ENCODE measurements at regions not wholly inside any gene's neighbourhood (a gene's known extent, or its start where the extent isn't known, plus 50 kb on each side); places are given as distances from the start of the nearest gene placed in this dataset.

- Histone ChIP-seq H3K9me1 (ENCODE audit: insufficient read depth, low read length) (no peaks in the 10 kb centered on the region), H3K56ac (ENCODE audit: extremely low read depth, insufficient read depth, low read length) (no peak overlapping the region), H3K4ac (ENCODE audit: low read depth, low read length) (no peak overlapping the region), H3K9me3 (ENCODE audit: control insufficient read depth, insufficient read depth, low read length) (no peaks in the 10 kb centered on the region; the same call in 1 of the 2 replicates), H2AFZ (replicated peaks; ENCODE audit: low read length, poor library complexity) (no peak overlapping the region), H2AK5ac (ENCODE audit: low read depth, low read length) (no peak overlapping the region), H2AK9ac (replicated peaks; ENCODE audit: low read depth, low read length, poor library complexity) (no peak overlapping the region), H4K8ac (ENCODE audit: low read depth in 2 of 2, low read length in 2 of 2) (no peak overlapping the region), H4K91ac (ENCODE audit: insufficient read depth, low read depth, low read length) (no peak overlapping the region), H3K14ac (replicated peaks; ENCODE audit: low read depth, low read length) (no peak overlapping the region), H4K5ac (ENCODE audit: low read depth, low read length) (no peak overlapping the region), H3K27me3 (ENCODE audit: control insufficient read depth, insufficient read depth, low read length) (no peaks in the 10 kb centered on the region), H3K4me3 (ENCODE audit: insufficient read depth, low read depth, low read length) (no peak overlapping the region), H2BK15ac (ENCODE audit: low read depth, low read length) (no peak overlapping the region), H3K36me3 (ENCODE audit: control insufficient read depth, insufficient read depth, low read length) (no peaks in the 10 kb centered on the region), H4K20me1 (ENCODE audit: insufficient read depth, low read length) (no peaks in the 10 kb centered on the region), H3K9ac (ENCODE audit: low read depth, low read length) (no peak overlapping the region), H2BK20ac (ENCODE audit: low read depth, low read length) (no peak overlapping the region), H3K4me1 (ENCODE audit: control insufficient read depth, insufficient read depth, low read length) (no peaks in the 10 kb centered on the region), H3K23ac (ENCODE audit: low read depth, low read length) (no peak overlapping the region), H2BK5ac (ENCODE audit: low read depth, low read length, poor library complexity, severe bottlenecking) (no peak overlapping the region), H3K4me2 (ENCODE audit: low read depth, low read length) (no peak overlapping the region), H2BK120ac (ENCODE audit: low read depth, low read length) (no peak overlapping the region), H3K27ac (ENCODE audit: insufficient read depth, low read length) (no peak overlapping the region), H3K79me1 (ENCODE audit: low read depth in 1 of 2, low read length in 2 of 2) (no peaks in the 10 kb centered on the region), H3K18ac (ENCODE audit: low read depth, low read length) (no peak overlapping the region)
- dilution Hi-C loops (cut with HindIII; ENCODE audit: low sequenced_read_pairs, unreplicated experiment) = no loop called here
- BruUV-seq (replicated peaks) = no TSS peak
- CTCF ChIA-PET = no interaction called here
- in situ Hi-C loops (cut with MboI; ENCODE audit: low sequenced_read_pairs) = no loop called here
- intact Hi-C loops (cut with micrococcal nuclease) = no loop called here
- DNase-seq (no peak), ATAC-seq (ENCODE audit: low read depth) (no peak)
- POLR2A ChIA-PET (ENCODE audit: unreplicated experiment) = no interaction called here
- no peak for TF ChIP-seq MAFK (IDR thresholded peaks at IDR 0.05; ENCODE audit: low read depth, low read length)
- TF ChIP-seq RAD21 (IDR thresholded peaks at IDR 0.05; ENCODE audit: low read length) = no peak
- no peak for TF ChIP-seq CEBPB (IDR thresholded peaks at IDR 0.05; ENCODE audit: low read depth, low read length)
- no peak for TF ChIP-seq BHLHE40 (IDR thresholded peaks at IDR 0.05; ENCODE audit: low read depth, low read length)
- TF ChIP-seq CHD1 (IDR thresholded peaks at IDR 0.05; ENCODE audit: low read depth, low read length) = no peak
- TF ChIP-seq USF2 (IDR thresholded peaks at IDR 0.05; ENCODE audit: low read depth, low read length) = no peak
- TF ChIP-seq POLR2A (IDR thresholded peaks at IDR 0.05; ENCODE audit: low read depth, low read length) = no peak
- no peak for TF ChIP-seq FOS (IDR thresholded peaks at IDR 0.05; ENCODE audit: low read depth, low read length)
- TF ChIP-seq MAZ (IDR thresholded peaks at IDR 0.05; ENCODE audit: borderline replicate concordance, low read depth, low read length) = no peak
- TF ChIP-seq RFX5 (IDR thresholded peaks at IDR 0.05; ENCODE audit: low read depth, low read length) = no peak
- TF ChIP-seq CTCF (conservative IDR thresholded peaks at IDR 0.05; ENCODE audit: low read depth, low read length) = no peak
- TF ChIP-seq MXI1 (IDR thresholded peaks at IDR 0.05; ENCODE audit: borderline replicate concordance, low read depth, low read length) = no peak
- TF ChIP-seq ELK1 (IDR thresholded peaks at IDR 0.05; ENCODE audit: borderline replicate concordance, low read depth, low read length) = no peak
- no peak for TF ChIP-seq NFE2L2 (IDR thresholded peaks at IDR 0.05; ENCODE audit: low read depth, low read length)
- no peak for TF ChIP-seq SMC3 (IDR thresholded peaks at IDR 0.05; ENCODE audit: low read depth, low read length)
- WGBS, 2 experiments (ENCODE audit: extremely low coverage in 2 of 2, insufficient read length in 1 of 2) = no CpG with 5 or more reads among the region's 2 CpGs
Measured at GRCh38 chr16:73636196-73636595, 588.3 kb upstream of the ZFHX3 start.
